Activated CD4-positive, alpha-beta T cell treated with anti-CD3 and anti-CD28 coated beads, Interleukin-2, amount 50 U/mL, for 1 hour (primary cell): ENCODE measurements at regions not wholly inside any gene's neighbourhood (a gene's known extent, or its start where the extent isn't known, plus 50 kb on each side); places are given as distances from the start of the nearest gene placed in this dataset.

Experiments used
- DNase-seq: peaks from one replicate; pipeline ENCODE4 v3.0.0-alpha.2; 2020

DNA sequence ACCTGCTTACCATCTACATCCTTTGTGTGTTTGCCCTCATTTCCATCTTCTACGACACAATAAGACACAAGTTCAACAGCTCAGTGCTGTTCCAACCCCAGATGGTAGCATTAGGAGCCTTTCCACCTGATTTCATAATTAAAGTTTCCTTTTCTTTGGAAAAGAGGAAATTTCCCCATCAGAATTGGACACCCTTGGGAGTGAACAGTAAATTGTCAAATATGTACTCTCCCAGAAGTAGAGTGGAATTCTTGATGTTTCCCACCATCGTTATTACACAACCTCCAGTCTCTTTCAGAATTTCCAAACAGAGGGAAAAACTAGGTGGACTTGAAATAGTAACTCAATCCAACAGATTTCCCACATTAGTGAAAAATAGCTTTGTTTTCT, 337.6 kb upstream of the OR4E1 start:
- DNase-seq = no peak

DNA sequence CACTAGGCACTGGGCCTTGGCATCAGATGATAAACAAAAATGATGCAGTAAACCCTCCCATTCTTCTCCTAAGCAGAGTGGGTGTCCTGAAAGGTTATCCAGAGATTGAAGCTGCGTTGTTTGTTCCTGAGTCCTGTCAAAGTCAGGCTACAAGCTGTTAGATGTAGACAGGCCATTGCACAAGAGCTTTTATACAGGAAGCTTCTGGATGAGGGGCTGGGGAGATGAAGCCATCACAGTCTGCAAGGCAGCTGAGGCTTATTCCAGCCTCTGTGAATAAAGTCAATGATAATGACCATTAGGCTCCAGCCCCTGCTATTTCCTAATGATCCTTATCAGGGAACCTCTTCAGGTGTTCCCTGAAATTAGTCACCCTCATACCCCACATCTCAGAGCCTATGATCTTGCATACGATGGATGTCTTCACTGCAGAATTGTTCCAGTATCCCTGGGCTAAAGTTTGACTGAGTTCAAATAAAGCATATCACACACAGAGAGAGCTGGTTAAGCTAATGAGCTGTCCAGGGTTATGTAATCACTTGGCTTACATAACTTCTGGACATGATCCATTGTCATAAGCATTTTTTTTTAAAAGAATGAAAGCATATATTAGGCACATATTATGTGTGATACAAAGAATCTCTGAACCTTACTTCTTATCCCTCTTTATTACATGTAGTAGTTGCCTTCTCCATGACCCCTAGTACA, 337.1 kb upstream of the OR4E1 start:
- DNase-seq = no peak

DNA sequence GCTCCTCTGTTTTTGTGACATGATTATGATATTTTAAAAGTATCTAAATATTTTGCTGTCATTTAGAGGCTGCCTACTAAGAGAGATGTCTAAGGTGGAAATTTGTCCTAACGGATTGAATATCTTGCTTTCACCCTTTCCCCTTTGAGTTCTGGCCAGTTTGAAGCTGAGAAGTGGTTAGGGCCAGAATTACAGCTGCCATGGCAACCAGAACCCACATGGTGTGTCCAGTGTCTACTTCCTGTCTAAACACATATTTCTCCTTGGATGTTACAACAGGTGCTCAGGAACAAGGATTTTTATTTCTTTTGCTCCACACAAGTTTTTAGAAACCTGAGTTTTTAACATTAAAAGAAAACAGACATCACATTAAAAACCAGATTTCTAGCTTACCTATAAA, 335.1 kb upstream of the OR4E1 start:
- DNase-seq = no peak

DNA sequence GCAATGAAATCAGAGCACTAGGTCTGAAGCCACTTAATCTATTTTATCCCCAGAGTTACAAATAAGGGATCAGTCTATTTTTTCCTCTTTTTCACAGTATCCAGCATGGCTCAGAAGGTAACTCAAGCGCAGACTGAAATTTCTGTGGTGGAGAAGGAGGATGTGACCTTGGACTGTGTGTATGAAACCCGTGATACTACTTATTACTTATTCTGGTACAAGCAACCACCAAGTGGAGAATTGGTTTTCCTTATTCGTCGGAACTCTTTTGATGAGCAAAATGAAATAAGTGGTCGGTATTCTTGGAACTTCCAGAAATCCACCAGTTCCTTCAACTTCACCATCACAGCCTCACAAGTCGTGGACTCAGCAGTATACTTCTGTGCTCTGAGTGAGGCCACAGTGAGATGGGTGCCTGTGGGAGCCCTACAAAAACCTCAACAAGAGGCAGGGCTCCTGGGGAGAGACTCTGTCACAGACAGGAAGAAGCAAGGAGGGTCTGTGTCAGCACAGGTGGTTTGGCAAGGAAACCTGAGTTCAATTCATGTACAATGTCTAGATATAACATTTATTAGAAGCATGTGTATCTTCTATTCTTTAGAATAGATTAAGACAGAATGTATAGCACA, 334.3 kb upstream of the OR4E1 start:
- DNase-seq = peak; percentile 6

- DNase-seq = no peak
These were observed 333.7 kb upstream of the OR4E1 start for GRCh38 chr14:22007363-22007762.

GRCh38 chr14:22003461-22003860, 329.8 kb upstream of the OR4E1 start:
- DNase-seq = no peak

DNA sequence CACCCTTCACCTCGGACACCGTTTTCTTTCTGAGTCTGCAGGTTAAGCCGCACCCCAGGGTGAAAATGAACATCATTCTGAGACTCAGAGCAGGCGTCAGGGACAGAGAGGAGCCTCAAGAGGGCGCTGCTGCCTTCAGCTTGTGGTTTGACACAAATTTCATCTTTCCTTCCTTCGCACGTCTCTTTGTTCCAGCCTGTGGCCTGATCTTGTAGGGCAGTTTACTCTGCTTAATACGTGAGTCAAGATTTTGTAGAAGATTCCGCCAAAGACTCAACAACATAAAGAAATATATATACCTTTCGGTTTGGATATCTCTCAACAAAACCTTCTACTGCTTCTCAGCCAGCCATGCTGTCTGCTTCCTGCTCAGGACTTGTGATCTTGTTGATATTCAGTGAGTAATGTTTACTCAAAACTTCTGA, 329.3 kb upstream of the OR4E1 start:
- peak; percentile 70 for DNase-seq

DNA sequence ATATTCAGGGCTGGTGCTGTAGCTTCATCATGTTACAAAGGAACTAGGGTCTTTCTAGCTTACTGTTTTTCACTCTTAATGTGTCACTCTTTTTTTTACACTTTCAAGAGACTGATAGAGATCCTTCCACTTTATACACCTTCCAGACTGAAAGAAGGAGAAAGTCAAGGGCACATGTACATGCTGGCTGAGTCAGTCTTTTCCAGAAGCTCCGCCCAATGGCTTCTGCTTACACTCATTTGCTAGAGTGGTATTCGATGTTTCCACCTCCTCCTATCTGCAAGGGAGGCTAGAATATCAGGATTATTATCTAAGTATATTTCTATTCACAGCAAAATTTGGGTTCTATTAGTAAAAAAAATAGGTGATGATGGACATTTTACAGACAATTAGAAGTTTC, 325.8 kb upstream of the OR4E1 start:
- no peak for DNase-seq

DNA sequence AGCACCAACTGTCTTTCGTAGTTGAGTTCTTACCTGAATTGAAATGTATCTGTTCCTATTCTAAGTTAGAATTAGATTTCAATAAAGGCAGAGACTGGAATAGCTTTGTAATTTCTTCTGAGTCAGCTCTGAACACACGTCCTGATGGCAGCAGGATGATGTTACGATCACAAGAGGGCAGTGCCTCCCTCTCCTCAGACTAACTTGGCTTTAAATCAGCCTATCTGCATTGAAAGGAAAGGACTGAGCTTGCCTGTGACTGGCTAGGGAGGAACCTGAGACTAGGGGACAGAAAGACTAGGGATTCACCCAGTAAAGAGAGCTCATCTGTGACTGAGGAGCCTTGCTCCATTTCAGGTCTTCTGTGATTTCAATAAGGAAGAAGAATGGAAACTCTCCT, 323.7 kb upstream of the OR4E1 start:
- DNase-seq = no peak

- DNase-seq = no peak
These were observed 321.7 kb upstream of the OR4E1 start for GRCh38 chr14:21995332-21995731.

DNA sequence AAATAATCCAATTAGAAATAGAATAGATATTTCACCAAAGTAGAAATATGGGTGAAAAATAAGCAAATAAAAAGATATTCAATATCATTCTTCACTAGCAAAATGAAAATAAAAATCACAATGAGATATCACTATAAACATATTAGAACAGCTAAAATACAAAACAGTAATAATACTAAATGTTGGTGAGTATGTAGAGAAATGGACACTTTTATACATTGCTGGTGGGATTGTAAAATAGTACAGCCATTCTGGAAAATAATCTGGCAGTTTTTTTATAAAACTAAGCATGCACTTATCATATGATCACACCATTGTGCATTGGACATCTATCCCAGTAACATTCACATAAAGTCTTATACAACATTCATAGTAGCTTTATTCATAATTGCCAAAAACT, 320.2 kb upstream of the OR4E1 start:
- DNase-seq = no peak

DNA sequence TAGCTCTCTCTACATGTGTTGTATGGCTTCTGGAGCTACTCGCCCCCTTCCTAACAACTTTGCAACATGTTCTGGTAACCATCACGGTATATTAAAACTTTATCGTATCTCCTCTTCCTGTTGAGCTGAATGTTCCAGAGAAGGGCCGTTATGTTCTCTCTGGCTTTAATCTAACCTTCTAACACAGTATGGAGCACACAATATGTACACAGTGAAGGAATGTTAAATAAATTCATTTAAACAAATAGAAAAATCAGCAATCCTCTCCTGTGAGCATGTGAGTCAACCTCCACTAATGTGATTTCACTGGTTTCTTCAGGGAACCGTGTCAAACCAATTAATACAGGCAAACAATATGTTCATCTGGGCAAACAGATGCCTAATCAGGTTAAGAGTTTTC, 319.5 kb upstream of the OR4E1 start:
- no peak for DNase-seq

GRCh38 chr14:21991130-21991529, 317.5 kb upstream of the OR4E1 start:
- no peak for DNase-seq

- no peak for DNase-seq
These were observed 316.5 kb upstream of the OR4E1 start for GRCh38 chr14:21990116-21990515.

DNA sequence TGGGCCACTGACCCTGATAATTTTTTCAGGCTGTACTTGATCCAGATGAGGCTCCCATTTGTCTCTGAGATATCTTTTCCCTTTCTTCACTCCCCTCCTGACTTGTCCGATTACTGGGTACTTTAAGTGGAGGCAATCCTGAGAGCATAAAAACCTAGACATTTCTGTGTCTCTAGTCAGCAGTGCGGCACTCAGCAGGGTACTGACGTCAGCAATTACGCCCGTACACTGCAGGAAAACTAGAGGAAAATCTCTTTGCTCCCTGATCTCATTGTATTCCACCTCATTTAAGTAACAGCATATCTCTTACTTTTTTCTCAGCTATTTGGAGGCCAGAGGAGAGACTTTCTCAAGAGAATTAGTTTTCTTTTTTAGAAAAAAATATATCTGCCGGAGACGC, 315.5 kb upstream of the OR4E1 start:
- no peak for DNase-seq

DNA sequence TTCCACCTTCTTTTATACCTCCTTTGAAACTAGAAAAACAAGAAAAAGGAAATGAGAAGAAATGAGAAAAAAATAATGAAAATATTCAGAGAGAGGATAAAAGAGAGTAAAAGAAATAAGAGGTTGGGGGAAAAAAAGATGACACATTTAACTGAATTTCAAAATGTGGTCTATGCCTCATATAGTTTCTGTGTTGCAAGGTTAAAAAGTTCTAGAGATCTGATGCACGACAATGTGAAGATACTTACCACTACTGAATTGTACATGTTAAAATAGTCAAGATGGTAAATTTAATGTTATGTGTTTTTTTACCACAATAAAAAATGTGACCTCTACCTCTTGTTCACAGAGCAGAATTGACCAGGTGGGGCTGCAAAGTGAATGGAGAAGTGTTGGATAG, 314.8 kb upstream of the OR4E1 start:
- no peak for DNase-seq

- no peak for DNase-seq
These were observed 314.3 kb upstream of the OR4E1 start for GRCh38 chr14:21987937-21988336.

GRCh38 chr14:21985081-21985480, 311.5 kb upstream of the OR4E1 start:
- DNase-seq = no peak

GRCh38 chr14:21978999-21979314, 305.3 kb upstream of the OR4E1 start:
- DNase-seq = no peak

DNA sequence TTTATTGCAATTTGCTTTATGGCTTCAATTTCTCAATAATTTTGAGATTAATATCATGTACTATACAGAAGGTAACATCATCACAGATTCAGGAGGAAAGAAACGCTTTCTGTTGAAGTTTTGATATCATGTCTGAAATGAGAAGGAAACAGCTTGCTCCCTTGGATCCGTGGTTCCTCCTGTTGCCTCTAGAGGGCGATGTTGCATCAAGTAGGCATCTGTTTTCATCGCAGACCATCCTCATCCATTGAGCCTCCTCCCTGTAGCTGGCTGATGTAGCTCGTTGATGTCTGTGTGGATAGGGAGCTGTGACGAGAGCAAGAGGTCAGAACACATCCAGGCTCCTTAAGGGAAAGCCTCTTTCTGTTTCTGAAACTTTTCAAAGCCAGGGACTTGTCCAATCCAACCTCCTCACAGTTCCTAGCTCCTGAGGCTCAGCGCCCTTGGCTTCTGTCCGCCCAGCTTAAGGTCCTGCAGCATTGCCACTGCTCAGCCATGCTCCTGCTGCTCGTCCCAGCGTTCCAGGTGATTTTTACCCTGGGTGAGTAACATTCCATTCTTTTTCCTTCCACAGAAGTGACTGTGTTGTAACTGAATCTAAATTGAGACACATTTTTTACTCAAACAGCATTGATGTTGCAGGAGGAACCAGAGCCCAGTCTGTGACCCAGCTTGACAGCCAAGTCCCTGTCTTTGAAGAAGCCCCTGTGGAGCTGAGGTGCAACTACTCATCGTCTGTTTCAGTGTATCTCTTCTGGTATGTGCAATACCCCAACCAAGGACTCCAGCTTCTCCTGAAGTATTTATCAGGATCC, 304.8 kb upstream of the OR4E1 start:
- peak; percentile 51 for DNase-seq

- no peak for DNase-seq
These were observed 301.1 kb upstream of the OR4E1 start for GRCh38 chr14:21974741-21975140.

- peak; percentile 41 for DNase-seq
These were observed 291.4 kb upstream of the OR4E1 start for GRCh38 chr14:21965042-21965441.

GRCh38 chr14:21964180-21964579, 290.6 kb upstream of the OR4E1 start:
- no peak for DNase-seq

- no peak for DNase-seq
These were observed 287.0 kb upstream of the OR4E1 start for GRCh38 chr14:21960636-21961035.
